Activated CD4-positive, alpha-beta T cell treated with anti-CD3 and anti-CD28 coated beads, Interleukin-2, amount 10 ng/mL, durations not matched to agents 24 days and 14 days (primary cell): ENCODE measurements at regions not wholly inside any gene's neighbourhood (a gene's known extent, or its start where the extent isn't known, plus 50 kb on each side); places are given as distances from the start of the nearest gene placed in this dataset.

Experiments used
- DNase-seq: peaks from one replicate; pipeline ENCODE4 v3.0.0; 2022
- H3K27ac Mint-ChIP-seq: one replicate; pipeline ENCODE4 v1.8.0; 2022; ENCODE audit warnings: mild to moderate bottlenecking, mixed read lengths
- H3K27me3 Mint-ChIP-seq: one replicate; pipeline ENCODE4 v1.8.0; 2022; ENCODE audit warnings: mixed read lengths
- H3K36me3 Mint-ChIP-seq: one replicate; pipeline ENCODE4 v1.8.0; 2022; ENCODE audit warnings: low read depth, mild to moderate bottlenecking, mixed read lengths
- H3K4me1 Mint-ChIP-seq: one replicate; pipeline ENCODE4 v1.8.0; 2021; ENCODE audit warnings: mixed read lengths
- H3K4me3 Mint-ChIP-seq: one replicate; pipeline ENCODE4 v1.8.0; 2022; ENCODE audit warnings: mild to moderate bottlenecking, moderate library complexity, mixed read lengths
- H3K9me3 Mint-ChIP-seq: one replicate; pipeline ENCODE4 v1.8.0; 2021; ENCODE audit warnings: mixed read lengths
- intact Hi-C: fragments of 100-400 bp; cut with micrococcal nuclease; formaldehyde crosslinking; loops from one replicate; pipeline ENCODE4 v1.15.1; 2023

GRCh38 chr17:10987786-10988185, 149.9 kb upstream of the PIRT start:
- intact Hi-C loops: no loop called here
- no peak for DNase-seq
- H3K9me3 Mint-ChIP-seq: no peaks in the 10 kb centered on the region
- no peak overlapping the region for H3K4me3 Mint-ChIP-seq
- no peak overlapping the region for H3K27ac Mint-ChIP-seq
- H3K4me1 Mint-ChIP-seq: no peaks in the 10 kb centered on the region
- no peaks in the 10 kb centered on the region for H3K36me3 Mint-ChIP-seq
- no peaks in the 10 kb centered on the region for H3K27me3 Mint-ChIP-seq

DNA sequence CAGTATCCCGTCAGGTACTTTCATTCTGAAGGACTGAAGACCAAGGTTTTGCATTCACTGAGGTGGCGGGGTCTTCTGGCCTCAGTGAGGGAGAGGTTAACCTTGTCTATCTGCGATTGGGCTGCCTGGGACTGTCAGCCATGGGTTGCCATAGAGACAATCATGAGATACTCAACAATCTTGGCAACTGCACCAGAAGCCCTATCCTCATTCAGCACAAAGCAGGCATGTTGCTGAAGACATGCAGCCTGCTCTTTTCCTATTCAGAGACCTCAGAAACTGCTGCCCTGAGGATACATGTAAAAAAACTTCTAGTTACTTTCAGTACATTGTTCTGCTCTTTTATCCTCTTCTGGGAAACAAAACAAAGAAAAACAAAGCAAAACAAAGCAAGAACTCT, 146.3 kb upstream of the PIRT start:
- Mint-ChIP-seq H3K36me3 (no peaks in the 10 kb centered on the region), H3K27me3 (no peaks in the 10 kb centered on the region), H3K4me3 (no peak overlapping the region), H3K9me3 (no peaks in the 10 kb centered on the region), H3K27ac (no peak overlapping the region), H3K4me1 (no peaks in the 10 kb centered on the region)
- intact Hi-C loops: no loop called here
- no peak for DNase-seq

DNA sequence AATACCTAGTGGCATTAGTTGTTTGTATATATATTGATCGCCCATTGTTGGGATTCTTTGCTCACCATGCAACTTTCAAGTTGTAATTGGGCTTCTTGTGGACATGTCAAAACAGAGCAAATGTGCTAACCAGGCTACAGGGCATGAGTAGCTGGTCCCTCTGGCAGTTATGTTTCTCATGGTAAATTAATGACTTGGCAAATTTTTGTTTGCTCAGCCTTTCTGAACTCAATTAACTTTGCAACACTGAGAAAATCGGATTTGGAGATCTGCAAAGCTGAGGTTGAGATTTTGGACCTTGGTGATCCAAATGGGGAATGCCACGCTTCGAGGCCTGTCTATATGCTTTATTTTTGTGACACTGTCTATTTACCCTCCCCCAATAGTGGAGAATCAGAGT, 138.5 kb upstream of the PIRT start:
- Mint-ChIP-seq H3K27ac (no peak overlapping the region), H3K36me3 (no peaks in the 10 kb centered on the region), H3K9me3 (no peaks in the 10 kb centered on the region), H3K4me1 (no peaks in the 10 kb centered on the region), H3K27me3 (no peaks in the 10 kb centered on the region), H3K4me3 (no peak overlapping the region)
- no peak for DNase-seq
- intact Hi-C loops: no loop called here

DNA sequence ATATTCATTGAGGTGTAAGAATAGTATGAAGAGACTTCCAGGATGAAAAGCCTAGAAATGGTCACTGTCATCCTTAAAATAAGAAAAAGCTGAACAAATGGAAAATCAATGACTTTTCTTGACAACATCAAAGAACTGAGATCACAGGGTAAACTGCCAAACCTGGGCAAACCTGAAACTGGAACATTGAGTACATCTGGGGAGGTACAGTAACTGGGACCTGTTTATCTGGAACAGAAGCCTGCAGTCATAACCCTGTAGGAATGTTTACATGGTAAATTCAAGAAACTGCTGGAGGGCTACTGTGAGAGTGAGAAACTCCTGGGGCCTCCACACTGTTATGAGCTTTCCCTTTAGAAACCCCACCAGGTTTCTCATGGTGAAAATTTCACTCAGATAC, 130.1 kb upstream of the PIRT start:
- intact Hi-C loops: no loop called here
- Mint-ChIP-seq H3K9me3 (no peaks in the 10 kb centered on the region), H3K27ac (no peak overlapping the region), H3K27me3 (no peaks in the 10 kb centered on the region), H3K36me3 (no peaks in the 10 kb centered on the region), H3K4me1 (no peaks in the 10 kb centered on the region), H3K4me3 (no peak overlapping the region)
- no peak for DNase-seq

- Mint-ChIP-seq H3K9me3 (no peaks in the 10 kb centered on the region), H3K4me3 (no peak overlapping the region), H3K4me1 (no peaks in the 10 kb centered on the region), H3K27ac (no peak overlapping the region), H3K27me3 (no peaks in the 10 kb centered on the region), H3K36me3 (no peaks in the 10 kb centered on the region)
- intact Hi-C loops: no loop called here
- DNase-seq: no peak
These were observed 118.9 kb upstream of the PIRT start for GRCh38 chr17:10956821-10957220.

DNA sequence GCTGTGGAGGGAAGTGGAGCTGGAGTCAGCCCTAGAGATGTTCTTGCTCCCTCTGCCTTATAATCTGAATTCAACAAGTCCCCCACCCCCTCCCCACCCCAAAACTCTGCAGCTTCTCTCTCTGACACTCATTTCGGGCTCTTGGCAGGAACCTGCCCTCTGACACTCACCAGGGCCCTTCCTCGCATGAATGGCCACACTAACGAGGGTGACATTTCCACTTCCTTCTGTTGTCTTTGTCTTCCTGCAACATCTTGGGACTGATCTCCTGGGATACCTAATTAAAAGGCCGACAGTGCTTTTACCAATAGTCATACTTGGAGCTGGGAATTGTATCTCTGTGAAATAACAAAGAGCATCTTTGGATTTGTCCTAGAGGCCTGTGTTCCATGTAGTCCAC, 106.9 kb upstream of the PIRT start:
- no peak for DNase-seq
- Mint-ChIP-seq H3K27me3 (no peaks in the 10 kb centered on the region), H3K4me1 (no peaks in the 10 kb centered on the region), H3K4me3 (no peak overlapping the region), H3K27ac (no peak overlapping the region), H3K36me3 (no peaks in the 10 kb centered on the region), H3K9me3 (no peaks in the 10 kb centered on the region)
- intact Hi-C loops: no loop called here

- no peak overlapping the region for H3K4me3 Mint-ChIP-seq
- no peaks in the 10 kb centered on the region for H3K36me3 Mint-ChIP-seq
- H3K27me3 Mint-ChIP-seq: no peaks in the 10 kb centered on the region
- H3K27ac Mint-ChIP-seq: no peak overlapping the region
- no peaks in the 10 kb centered on the region for H3K4me1 Mint-ChIP-seq
- no peaks in the 10 kb centered on the region for H3K9me3 Mint-ChIP-seq
- intact Hi-C loops: no loop called here
- DNase-seq: no peak
These were observed 99.0 kb upstream of the PIRT start for GRCh38 chr17:10936931-10937330.

DNA sequence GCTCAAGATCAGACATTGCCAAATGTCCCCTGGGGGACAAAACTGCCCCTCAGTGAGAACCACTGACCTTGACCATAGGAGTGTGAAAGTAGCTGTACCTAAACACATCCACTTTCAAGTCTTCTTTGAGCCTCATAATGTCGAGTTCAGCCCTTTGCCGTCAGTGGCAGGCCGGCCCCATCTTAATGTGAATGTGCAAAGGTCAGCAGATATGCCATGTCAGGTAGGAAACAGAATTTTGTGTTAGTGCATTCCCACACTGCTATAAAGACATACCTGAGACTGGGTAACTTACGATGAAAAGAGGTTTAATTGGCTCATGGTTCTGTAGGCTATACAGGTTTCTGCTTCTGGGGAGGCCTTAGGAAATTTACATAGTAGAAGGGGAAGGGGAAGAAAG, 95.1 kb upstream of the PIRT start:
- Mint-ChIP-seq H3K4me3 (no peak overlapping the region), H3K27me3 (no peaks in the 10 kb centered on the region), H3K4me1 (no peaks in the 10 kb centered on the region), H3K9me3 (no peaks in the 10 kb centered on the region), H3K27ac (no peak overlapping the region), H3K36me3 (no peaks in the 10 kb centered on the region)
- intact Hi-C loops: no loop called here
- DNase-seq: no peak

GRCh38 chr17:10931133-10931532, 93.2 kb upstream of the PIRT start:
- no peak for DNase-seq
- Mint-ChIP-seq H3K27me3 (no peaks in the 10 kb centered on the region), H3K36me3 (no peaks in the 10 kb centered on the region), H3K4me1 (no peaks in the 10 kb centered on the region), H3K27ac (no peak overlapping the region), H3K4me3 (no peak overlapping the region), H3K9me3 (no peaks in the 10 kb centered on the region)
- intact Hi-C loops: no loop called here

DNA sequence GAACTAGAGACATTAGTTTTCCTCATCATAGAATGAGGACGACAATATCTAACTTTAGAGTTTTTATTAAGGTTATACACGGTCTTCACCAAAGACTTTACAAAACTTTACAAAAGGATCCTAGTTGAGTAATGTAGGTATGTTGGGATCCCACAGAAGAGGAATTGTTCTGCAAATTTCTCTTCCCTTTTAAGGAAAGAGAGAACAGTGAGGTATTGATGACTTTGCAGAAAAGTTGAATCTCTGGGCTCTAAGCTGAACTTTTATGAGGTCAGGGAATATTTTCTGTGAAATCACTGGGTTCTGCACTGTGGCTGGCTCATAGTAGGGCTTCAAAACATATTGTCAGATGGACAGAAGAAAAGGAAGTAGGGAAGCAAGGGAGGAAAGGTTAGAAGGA, 89.8 kb upstream of the PIRT start:
- Mint-ChIP-seq H3K27me3 (no peaks in the 10 kb centered on the region), H3K9me3 (no peaks in the 10 kb centered on the region)
- intact Hi-C loops: no loop called here

DNA sequence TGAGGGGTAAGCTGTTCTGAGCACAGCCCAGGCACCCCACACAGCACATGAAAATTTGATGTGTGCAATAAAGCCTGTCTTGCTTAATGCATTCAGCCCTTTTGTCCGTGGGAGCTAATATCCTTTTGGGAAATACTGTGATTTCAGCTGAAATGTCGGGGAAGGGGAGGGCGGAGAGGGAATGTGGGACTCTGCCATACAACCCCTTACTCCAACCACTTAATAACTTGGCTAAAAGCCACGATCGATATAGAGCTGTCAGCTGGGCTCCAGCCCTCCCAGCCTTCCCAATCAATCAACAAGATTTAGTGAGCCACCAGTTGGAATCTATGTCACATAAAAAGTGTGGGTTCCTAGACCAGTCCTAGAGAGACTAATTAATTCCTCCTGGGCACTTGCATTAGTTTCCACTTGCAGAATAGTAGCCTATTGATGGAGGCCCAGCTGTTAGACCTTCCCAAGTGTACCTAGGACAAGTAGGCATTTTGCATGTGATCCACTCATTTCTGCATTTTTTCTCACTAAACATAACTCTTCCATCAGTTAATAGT, 82.7 kb upstream of the PIRT start:
- Mint-ChIP-seq H3K36me3 (no peaks in the 10 kb centered on the region), H3K27me3 (no peaks in the 10 kb centered on the region), H3K4me3 (no peak overlapping the region), H3K4me1 (no peaks in the 10 kb centered on the region), H3K9me3 (no peaks in the 10 kb centered on the region), H3K27ac (no peak overlapping the region)
- DNase-seq: no peak
- intact Hi-C loops: no loop called here

More for the DNA sequence above, 89.8 kb upstream of the PIRT start:
- Mint-ChIP-seq H3K36me3 (no peaks in the 10 kb centered on the region), H3K27ac (no peak overlapping the region), H3K4me3 (no peak overlapping the region), H3K4me1 (no peaks in the 10 kb centered on the region)
- no peak for DNase-seq

GRCh38 chr17:10907370-10907769, 69.5 kb upstream of the PIRT start:
- DNase-seq: no peak
- Mint-ChIP-seq H3K27me3 (no peaks in the 10 kb centered on the region), H3K4me3 (no peak overlapping the region), H3K4me1 (no peaks in the 10 kb centered on the region), H3K9me3 (peaks cover 6% of the 10 kb centered on the region), H3K36me3 (no peaks in the 10 kb centered on the region), H3K27ac (no peak overlapping the region)
- intact Hi-C loops: no loop called here

DNA sequence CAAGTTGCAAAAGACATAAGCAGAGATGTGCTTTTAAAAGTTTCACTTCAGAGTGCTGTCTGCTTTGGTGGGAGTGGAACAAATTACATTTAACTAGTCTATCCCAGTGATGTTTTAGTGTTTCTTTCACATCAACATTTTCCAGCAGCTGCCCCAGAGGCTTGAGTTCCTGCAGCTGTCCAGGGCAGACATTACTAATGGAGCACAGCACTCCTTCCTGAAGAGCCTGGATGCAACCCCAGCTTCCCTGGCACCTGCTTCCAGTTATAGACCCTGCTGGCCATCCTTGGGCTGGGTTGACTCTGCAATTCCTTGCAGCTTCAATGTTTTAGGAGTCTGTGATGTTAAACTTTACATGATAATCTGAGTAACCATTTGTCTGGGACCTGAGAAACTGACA, 61.4 kb upstream of the PIRT start:
- Mint-ChIP-seq H3K36me3 (no peaks in the 10 kb centered on the region), H3K4me1 (no peaks in the 10 kb centered on the region), H3K4me3 (no peak overlapping the region), H3K27me3 (no peaks in the 10 kb centered on the region), H3K9me3 (no peaks in the 10 kb centered on the region), H3K27ac (no peak overlapping the region)
- intact Hi-C loops: no loop called here
- DNase-seq: no peak

DNA sequence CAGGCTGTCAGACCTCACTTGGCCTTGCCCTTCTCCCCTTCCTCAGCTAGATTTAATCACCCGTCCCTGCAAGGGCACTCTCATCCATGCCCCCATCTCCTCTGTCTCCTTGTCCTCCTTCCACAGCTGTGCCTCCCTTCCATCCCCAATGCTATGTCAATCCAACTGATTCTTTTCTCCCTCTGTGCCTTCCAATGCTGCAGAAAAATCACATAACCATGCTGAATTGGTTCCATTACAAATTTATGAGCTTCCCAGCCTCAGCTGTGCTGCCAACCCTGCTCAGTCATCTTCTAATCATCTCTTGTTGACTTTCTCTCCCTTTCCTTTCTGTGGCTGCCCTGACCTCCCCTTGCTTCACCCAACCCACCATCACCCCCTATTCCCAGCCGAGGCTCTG, 56.3 kb upstream of the PIRT start:
- Mint-ChIP-seq H3K9me3 (no peaks in the 10 kb centered on the region), H3K4me1 (no peaks in the 10 kb centered on the region), H3K27ac (no peak overlapping the region), H3K36me3 (no peaks in the 10 kb centered on the region), H3K4me3 (no peak overlapping the region), H3K27me3 (no peaks in the 10 kb centered on the region)
- intact Hi-C loops: no loop called here
- no peak for DNase-seq

GRCh38 chr17:10888858-10889257, 51.0 kb upstream of the PIRT start:
- no peak for DNase-seq
- H3K27me3 Mint-ChIP-seq: no peaks in the 10 kb centered on the region
- H3K4me3 Mint-ChIP-seq: no peak overlapping the region
- intact Hi-C loops: no loop called here
- H3K36me3 Mint-ChIP-seq: no peaks in the 10 kb centered on the region
- H3K9me3 Mint-ChIP-seq: no peaks in the 10 kb centered on the region
- H3K4me1 Mint-ChIP-seq: no peaks in the 10 kb centered on the region
- H3K27ac Mint-ChIP-seq: no peak overlapping the region
